HG03457 (cell line): ENCODE measurements at regions not wholly inside any gene's neighbourhood (a gene's known extent, or its start where the extent isn't known, plus 50 kb on each side); places are given as distances from the start of the nearest gene placed in this dataset.

Source experiments
- ATAC-seq: cut with Tn5 transposase; IDR thresholded peaks from one replicate; pipeline ENCODE4 v1.9.1; 2021; ENCODE audit warnings: moderate number of reproducible peaks; ENCODE audit not compliant: unreplicated experiment

DNA sequence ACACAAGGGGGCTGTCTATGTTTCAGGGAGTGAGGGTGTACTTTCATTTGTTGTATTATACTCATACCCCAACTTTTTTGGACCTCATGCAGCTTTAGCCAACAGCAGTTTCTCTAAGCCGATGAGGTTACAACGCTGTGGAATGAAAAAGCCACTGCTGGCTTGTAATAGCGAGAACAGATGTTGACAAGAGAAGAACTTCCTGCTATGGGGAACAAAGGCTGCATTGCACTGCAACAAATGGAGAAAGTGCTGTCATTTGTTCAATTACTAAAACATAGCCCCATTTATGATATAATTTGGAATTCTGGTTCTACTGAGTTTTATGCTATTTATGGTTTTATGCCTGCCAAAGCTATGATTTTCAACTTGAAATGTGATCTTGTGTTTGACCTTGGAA, 104.2 kb upstream of the TMEM72 start:
- ATAC-seq = no peak

DNA sequence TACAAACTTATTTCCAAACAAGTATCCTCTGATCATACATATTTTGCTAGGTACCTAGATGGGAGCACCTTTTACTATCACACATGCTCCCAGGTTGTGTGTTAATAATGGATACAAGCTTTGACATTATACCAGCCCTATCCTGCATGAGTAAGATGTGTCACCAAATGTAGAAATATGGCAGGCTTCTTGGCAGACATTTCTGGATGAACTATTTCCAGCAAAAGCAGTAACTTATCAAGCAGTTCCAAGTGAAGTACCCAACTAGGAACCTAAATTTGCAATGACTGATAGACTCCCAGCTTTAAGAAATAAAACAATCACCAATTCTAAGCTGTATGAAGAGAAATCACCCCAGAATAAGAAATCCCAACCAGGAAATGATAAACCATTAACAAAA, 103.7 kb upstream of the TMEM72 start:
- ATAC-seq = no peak

DNA sequence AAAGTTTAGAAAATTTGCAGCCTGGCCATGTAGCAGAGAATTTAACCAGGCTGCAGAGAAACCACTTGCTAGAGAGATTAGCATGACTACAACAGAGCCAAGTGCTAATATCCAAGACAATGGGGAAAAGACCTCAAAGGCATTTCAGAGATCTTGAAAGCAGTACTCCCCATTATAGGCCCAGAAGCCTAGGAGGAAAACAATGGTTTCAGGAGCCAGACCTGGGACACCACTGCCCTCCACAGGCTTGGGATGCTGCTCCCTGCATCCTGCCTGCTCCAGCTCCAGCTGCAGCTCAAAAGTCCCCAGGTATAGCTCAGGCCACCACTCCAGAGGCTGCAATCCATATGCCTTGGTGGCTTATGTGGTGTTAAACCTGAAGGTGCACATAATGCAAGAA, 101.5 kb upstream of the TMEM72 start:
- no peak for ATAC-seq

DNA sequence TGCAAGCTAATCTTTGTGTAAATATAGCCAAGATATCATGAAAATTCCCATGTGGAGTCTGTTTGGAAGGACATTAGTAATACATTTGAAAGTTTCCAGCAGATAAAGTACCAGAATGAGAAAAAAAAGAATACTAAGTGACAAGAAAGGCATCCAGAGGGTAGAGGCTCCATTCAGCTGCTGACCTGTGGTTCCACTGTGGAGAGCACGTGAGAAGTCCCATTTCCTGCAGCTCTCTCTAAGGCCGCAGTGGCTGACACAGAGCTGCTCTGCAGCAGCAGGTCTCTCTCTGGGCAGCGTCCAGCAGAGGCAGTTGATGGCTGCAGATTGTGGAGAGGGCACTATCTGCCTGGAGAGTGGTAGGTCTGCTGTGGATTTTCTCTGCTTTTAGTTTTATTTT, 100.1 kb upstream of the TMEM72 start:
- no peak for ATAC-seq

DNA sequence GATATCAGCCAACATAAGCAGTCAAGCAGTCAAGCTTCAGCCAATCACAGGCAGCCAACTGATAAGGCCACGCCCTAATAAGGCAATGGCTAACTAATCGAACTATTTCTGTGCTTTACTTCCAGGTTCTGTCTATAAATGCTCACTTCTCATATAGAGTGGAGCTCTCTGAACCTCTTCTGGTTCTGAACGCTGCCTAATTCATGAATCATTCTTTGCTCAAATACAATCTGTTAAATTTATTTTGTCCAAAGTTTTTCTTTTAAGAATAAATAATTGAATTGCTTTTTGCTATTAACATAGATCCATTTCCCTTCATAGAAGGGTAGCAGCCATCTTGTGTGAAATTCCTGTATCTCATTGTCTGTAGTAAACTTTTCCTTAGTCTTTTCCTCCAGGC, 97.9 kb upstream of the TMEM72 start:
- ATAC-seq = no peak

DNA sequence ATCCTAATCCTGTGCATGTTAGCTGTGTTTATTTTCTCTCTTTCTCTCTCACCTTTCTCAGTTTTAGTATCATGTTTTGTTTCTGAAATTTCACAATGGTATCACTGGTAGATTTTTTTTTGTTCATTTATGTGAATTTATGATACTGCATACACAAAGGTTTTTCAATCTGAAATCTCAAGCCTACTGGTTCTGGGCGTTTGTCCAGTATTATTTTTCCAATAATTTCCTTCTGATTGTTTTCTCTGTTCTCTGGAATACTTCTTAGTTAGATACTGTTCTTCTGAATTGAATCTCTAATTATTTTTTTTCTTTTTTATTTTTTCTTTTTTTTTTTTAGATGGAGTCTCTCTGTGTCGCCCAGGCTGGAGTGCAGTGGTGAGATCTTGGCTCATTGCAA, 96.2 kb upstream of the TMEM72 start:
- no peak for ATAC-seq

DNA sequence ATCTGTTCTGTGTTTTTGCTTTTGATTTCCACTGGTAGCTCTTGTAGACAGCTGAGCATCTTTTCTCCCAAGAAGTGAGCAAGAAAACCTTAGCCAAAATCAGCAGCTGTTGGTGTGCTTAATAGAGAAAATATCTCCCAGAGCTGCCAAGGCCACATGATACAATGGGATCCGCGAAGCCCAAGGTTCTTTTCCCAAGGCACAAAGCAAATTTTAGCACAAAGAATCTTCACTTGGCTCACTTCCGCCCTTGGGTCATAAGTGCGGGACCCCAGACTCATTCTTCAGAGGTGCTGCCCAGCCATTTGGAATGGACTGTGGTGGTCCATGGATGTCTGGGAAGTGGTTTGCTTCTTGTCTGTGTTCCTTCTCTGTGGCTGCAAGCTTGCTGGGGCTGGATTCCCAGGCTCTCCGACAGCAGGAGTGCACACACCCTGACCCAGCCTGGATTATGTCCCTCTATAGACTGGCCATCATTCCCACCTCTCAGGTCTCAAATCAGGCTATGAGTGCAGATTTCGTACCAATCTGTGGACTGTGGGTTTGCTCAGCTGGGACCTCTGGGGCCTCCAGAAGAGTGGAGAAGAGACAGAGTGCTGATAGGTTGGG, 93.0 kb upstream of the TMEM72 start:
- no peak for ATAC-seq

DNA sequence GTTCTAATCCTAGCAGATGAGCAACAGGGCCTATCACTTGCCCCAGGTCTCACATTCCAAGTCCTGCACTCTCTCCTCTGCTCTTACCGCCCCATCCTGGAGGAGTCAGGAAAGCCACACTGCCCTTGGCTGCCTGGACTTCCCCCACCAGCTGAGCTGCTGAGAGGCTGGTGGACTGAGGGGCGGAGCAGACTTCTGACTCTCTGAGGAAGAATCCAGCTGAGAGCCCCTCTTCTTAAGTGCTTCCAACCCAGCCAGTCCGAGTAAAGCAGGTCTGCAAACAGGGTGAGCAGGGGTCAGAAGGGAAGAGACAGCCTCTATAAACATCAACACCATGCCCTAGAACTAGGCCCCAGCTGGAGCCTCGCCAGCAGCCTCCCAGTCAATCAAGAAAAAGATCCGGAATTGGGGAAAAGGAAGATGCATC, 92.4 kb upstream of the TMEM72 start:
- no peak for ATAC-seq

DNA sequence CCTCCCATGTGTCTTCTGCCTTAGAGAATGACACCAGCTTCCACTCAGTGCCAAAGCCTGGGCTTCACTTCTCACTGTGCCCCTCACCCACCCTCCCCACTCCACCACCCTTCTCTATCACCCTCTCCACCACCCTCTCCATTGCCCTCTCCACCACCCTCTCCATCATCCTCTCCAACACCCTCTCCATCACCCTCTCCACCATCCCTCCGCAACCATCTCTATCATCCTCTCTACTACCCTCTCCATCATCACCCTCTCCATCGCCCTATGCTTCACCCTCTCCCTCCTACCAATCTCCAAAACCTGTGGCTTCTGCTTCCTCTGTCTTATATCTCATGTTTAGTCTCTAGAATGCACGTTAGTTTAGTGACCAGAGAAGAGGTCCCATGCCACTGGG, 91.0 kb upstream of the TMEM72 start:
- no peak for ATAC-seq

DNA sequence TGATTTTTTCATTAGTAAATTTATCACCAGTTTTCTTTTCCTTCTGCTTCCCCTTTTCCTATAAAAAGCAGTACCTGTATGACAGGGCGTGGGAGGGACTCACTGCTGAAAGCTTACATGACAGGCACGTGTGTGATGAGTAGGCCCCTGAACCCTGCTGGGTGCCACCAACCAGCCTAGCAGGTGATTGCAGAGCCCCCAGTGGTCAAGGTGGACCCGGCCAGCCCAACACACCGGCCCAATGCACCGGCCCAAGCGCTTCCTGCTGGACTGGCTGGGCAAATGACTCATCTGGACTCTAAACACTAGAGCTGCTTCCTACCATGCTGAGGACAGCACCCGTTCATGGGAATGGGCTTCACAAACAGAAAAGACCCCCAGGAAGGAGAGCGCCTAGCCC, 89.8 kb upstream of the TMEM72 start:
- ATAC-seq = no peak

DNA sequence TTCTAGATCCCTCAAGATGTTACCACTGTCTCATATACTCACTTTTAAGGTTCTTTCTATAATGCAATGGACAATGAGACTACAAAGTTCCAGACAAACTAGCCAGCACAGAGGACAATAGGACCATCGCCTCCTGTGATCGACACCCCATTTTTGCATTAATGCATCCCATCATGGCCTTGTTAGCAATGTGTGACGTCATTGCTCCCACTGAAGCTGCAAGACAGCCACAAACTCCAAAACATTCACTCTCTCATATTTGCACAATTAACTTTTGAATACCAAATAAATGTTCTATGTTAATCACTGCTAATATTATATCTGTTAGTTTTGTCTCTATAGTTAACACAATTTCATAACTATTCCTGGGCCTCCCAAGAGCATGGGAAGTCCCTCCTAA, 88.8 kb upstream of the TMEM72 start:
- no peak for ATAC-seq

DNA sequence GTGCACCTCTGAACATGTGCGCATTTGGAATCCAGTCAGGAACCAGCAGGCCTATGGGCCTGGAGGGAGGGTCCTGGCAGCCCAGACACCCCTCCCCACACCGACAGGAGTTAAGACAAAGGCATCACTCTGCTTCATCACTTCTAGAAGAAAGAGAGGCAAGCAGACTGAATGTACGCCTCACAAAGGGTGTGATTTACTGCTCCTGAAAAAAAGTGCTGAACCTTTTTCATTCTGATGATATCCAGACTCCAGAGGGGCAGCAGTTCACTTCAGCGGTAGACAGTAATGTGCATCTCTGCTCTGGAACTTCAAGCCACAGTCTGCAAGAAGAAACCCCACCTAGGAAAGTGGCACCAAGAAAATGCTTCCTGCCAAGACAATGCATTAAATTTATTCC, 88.2 kb upstream of the TMEM72 start:
- no peak for ATAC-seq

DNA sequence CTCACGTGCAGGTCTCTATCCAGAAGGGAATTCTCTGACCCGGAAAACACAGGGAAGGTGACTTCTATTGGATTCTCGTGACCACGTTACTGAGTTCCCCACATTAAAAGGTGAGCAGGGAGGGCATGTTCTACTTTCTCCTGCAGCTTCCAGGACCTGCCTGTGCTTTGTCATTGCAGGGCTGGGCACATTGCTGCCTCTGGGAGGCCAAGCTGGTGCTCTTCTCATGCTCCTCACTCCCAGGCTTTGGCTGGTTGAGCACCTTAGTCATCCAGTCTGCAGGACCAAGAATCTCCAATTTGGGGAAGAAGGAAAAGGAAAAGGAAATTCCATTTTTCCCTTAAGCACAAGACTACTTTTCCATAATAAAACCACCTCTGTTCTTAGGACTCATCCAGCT, 86.5 kb upstream of the TMEM72 start:
- ATAC-seq = no peak

DNA sequence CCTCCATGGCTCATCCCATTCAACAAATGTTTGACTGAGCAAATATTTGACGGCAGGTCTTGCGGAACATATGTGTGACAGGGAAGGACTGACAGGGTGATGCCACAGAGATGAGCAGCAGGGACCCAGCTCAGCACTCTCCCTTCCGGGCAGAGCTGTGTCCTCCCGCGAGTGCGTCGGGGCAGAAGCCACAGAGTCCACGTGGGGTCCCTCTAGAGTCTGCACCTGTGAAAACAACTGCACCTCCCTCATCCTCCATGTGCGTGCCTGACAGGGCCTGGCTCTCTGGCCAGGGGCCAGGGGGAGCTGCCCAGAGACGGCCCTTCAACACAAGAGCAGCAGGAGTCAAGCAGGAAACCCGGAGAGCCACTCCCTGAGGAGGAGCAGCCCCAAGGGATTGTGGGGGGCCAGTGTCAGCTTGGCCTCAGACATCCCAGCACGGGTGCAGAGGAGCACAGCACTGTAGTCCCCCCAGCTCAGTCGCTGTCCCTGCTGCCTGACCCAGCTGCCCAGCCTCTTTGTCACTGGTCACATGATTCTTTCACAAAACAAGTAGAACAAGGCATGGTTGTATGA, 83.6 kb upstream of the TMEM72 start:
- ATAC-seq = no peak

DNA sequence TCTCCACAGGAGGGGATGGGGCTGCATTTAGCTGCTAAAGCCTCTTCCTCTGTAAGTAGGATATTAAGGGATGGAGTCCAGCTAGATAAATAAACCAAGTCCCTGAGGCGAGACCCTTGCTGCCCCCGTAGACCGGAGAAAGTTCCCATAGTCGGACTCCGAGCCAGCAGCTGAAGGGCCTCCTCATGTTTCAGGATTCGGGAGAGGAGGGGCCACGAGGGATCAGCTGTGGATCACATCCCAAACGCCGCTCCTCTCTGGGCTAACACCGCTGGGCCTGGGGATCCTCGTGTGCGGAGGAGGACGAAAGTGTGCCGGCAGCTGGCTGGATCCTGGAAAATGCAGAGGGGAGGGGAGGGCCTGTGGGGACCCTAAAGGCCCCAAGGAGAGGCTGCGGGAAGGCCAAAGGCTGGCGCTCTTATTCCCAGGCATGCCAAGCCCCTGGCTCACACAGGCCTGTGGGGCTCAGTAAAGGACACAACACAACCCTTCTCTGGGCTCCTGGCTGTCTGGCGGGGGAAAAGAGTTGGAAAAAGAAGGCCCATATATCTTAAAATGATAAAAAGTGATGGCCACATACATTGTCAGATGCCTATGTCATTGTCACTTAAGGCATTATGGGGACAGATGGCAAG, 82.5 kb upstream of the TMEM72 start:
- ATAC-seq = no peak

DNA sequence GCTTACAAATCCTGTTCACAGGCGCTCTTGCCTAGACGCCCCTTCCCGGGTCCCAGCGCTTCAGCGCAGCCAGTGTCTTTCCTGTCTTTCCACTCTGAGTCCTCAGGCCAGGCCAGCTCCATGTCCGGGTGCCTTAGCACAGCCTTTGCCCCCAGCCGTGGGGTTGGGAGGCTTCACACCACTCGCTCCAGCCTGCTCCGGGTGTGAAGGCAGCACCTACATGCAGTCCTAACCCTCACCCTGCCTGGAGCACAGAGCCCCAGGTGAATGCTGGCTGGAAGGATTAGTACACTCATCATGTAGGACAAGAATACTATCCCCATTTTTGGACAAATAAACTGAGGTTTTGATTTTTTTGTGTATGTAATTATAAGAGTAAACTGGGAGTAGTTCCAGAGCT, 81.7 kb upstream of the TMEM72 start:
- ATAC-seq = no peak

DNA sequence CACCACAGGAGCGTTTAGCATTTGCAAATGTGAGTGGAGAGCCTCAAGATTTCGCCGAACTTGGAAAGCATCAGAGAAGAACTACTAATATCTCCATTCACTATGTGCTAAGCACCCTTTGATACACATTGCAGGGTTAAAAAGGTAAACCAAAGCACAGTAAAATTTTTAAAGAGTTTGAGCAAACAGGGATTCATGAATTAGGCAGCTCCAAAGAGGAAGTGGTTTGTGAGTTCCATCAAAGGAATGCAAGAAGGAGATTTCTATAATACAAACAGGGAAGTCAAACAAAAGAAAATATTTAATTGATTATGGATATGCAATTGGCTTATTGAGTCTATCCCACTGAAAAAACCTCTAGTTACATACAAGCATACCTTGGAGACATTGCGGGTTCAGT, 81.1 kb upstream of the TMEM72 start:
- no peak for ATAC-seq

DNA sequence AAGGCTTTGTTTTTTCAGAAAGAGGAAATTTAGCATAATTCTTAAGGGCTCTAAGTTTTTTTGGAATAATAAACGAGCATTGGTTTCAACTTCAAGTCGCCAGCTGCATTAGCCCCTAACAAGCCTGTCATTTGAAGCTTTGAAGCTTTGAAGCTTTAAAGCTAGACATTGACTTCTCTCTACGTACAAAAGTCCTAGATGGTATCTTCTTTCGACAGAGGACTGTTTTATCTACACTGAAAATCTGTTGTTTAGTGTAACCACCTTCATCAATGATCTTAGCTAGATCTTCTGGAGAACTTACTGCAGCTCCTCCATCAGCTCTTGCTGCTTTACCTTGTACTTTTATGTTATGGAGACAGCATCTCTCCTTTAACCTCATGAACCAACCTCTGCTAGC, 79.6 kb upstream of the TMEM72 start:
- ATAC-seq = no peak

DNA sequence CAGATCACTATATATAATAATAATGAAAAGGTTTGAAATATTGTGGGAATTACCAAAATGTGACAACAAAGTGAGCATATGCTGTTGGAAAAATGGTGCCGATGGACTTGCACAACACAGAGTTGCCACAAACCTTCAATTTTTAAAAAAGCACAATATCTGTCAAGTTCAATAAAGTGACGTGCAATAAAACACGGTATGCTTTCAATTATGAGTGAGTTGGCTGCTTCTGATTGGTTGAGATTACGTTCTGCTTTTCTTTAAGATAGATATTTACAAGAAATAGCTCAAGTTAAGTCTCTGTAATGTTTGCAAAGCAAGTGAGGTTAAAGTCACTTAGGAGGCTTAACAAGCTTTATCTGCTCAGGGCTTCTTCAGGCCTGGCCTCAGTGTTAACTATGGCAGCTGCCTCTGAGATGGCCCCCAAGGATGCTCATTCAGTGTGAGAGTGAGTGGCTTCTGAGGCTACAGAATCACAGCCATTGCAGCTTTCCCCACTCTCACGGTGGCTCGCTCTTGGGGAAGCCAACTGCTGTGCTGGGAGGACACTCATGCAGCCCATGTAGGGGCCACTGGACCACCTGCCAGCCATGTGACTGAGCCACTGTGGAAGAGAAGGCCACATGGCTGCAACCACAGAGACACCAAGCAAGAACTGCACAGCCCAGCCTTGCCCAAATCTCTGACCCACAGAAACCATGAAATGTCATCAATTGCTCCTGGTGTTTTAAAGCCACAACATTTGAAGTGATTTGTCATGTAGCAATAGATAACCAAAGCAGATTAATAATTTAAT, 78.3 kb upstream of the TMEM72 start:
- no peak for ATAC-seq

DNA sequence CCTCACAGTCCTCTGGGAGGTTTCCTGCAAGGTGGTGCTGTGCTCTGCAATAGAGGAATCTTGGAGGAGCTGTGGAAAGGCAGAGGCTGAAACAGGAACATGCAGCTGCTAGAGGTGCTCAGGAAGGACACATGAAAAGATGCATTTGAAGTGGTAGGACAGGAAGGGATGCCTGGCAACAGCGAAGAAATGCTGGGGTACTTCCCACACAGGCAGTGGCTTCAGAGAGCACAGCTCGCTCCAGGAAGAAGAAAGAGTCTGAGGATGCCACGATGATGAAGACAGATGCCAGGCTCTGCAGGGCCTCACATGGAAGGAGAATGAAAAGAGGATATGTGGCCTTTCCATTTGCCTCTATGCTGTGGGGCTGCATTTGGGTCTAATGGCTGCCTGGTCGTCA, 77.0 kb upstream of the TMEM72 start:
- ATAC-seq = no peak

DNA sequence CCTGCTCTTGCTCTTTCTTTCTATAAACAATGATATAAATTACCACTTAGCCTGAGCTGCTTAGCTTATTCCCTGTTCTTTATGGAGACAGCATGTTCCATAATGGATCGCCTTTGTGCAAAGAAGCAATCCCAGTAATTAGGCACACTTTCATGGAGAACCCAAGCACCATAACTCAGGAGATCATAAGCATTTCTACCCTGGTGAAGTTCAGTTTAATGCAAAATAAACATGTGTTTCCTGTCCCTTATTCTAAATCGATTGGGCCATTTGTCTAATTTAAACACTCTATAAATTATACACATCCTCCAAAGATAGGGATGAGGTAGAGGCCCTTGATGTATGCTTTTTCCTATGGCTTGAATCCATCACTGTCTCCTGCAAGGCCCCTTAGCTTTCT, 75.8 kb upstream of the TMEM72 start:
- ATAC-seq = no peak

DNA sequence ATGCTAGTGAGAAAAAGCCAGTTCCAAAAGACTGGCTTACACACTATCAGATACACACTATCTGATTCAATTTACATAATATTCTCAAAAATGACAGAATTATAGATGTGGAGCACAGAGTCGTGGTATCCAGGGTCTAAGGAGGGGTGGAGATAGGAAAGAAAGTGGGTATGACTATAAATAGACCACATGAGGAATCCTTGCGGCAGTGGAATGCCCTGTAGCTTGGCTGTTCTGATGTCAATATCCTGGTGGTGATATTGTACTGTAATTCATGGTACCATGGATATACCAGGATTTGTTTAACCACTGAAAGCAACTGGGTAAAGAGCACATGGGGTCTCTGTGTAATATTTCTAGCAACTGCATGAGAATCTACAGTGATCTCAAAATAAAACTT, 67.7 kb upstream of the TMEM72 start:
- ATAC-seq = no peak
